ENCODE measurements at regions not wholly inside any gene's neighbourhood (a gene's known extent, or its start where the extent isn't known, plus 50 kb on each side); places are given as distances from the start of the nearest gene placed in this dataset.

DNA sequence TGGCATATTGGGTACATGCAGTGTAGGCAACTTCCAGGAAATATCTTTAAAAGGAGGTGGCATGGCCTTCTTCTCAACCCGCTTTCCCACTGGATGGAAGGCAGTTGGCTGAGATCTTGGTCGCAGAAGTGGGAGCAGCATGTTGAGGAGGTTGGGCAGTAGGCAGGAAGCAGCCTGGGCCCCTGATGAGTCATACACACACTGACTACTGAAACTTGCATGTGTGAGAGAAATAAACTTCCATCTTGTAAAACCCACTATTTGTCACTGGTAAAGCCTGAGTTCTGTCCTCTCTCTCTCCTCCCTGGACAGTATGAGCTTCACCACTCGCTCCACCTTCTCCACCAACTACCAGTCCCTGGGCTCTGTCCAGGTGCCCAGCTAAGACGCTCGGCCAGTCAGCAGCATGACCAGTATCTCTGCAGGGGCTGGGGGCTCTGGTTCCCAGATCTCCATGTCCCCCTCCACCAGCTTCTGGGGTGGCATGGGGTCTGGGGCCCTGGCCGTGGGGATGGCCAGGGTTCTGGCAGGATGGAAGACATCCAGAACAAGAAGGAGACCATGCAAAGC lies 233.8 kb upstream of the SPRED2 start (continued):
- TF ChIP-seq STAT6 (CRISPR knock-in tag; conservative IDR thresholded peaks at IDR 0.05; ENCODE audit: low read depth): no peak
- no peak for TF ChIP-seq TP53 (CRISPR knock-in tag; IDR thresholded peaks at IDR 0.05)
- TF ChIP-seq, protein P1, sequence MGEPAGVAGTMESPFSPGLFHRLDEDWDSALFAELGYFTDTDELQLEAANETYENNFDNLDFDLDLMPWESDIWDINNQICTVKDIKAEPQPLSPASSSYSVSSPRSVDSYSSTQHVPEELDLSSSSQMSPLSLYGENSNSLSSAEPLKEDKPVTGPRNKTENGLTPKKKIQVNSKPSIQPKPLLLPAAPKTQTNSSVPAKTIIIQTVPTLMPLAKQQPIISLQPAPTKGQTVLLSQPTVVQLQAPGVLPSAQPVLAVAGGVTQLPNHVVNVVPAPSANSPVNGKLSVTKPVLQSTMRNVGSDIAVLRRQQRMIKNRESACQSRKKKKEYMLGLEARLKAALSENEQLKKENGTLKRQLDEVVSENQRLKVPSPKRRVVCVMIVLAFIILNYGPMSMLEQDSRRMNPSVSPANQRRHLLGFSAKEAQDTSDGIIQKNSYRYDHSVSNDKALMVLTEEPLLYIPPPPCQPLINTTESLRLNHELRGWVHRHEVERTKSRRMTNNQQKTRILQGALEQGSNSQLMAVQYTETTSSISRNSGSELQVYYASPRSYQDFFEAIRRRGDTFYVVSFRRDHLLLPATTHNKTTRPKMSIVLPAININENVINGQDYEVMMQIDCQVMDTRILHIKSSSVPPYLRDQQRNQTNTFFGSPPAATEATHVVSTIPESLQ (CRISPR knock-in tag; IDR thresholded peaks at IDR 0.05): no peak
- no peak for TF ChIP-seq ZNF281 (CRISPR knock-in tag; IDR thresholded peaks at IDR 0.05)
- no peak for TF ChIP-seq ATF1 (CRISPR knock-in tag; IDR thresholded peaks at IDR 0.05)
- TF ChIP-seq SP1 (CRISPR knock-in tag; conservative IDR thresholded peaks at IDR 0.05): no peak
- TF ChIP-seq SOX15 (CRISPR knock-in tag; IDR thresholded peaks at IDR 0.05): no peak
- TF ChIP-seq, protein P2, sequence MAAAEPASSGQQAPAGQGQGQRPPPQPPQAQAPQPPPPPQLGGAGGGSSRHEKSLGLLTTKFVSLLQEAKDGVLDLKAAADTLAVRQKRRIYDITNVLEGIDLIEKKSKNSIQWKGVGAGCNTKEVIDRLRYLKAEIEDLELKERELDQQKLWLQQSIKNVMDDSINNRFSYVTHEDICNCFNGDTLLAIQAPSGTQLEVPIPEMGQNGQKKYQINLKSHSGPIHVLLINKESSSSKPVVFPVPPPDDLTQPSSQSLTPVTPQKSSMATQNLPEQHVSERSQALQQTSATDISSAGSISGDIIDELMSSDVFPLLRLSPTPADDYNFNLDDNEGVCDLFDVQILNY (CRISPR knock-in tag; IDR thresholded peaks at IDR 0.05): no peak
- TF ChIP-seq HMGA2 (CRISPR knock-in tag; IDR thresholded peaks at IDR 0.05): no peak
- TF ChIP-seq ATF3 (CRISPR knock-in tag; conservative IDR thresholded peaks at IDR 0.05): no peak
- no peak for TF ChIP-seq GABPB1 (CRISPR knock-in tag; IDR thresholded peaks at IDR 0.05)

DNA sequence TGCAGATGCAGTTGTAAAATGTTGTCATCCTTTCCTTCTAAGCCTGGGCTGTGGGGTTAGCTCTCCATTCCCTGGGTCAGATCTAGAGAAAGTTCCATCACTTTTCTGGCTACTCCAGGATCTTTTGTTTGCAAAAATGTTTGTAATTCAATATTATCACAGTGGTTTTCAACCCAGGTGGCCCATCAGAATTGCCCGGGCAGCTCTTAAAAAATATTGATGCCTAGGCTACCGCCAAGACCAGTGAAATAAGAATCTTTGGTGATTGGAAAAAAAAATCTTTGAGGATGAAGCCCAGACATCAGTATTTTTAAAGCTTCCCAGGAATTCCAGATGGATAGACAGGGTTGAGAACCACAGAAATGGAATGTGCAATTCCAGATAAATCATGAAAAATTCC lies 232.5 kb upstream of the SPRED2 start:
- CTCF ChIA-PET: interaction anchor here (1.5 kb wide), 1 partner anchor 24 kb away, joined by 4 read pairs; no protein-coding TSS in a partner anchor
- H3K27ac Mint-ChIP-seq: no peak overlapping the region
- DNase-seq (ENCODE audit: low spot score) (no peak), ATAC-seq (no peak)
- no peak overlapping the region for H3K4me3 Mint-ChIP-seq
- POLR2A ChIA-PET: no interaction called here
- peaks cover 3% of the 10 kb centered on the region for H3K4me1 Mint-ChIP-seq
- peaks cover 11% of the 10 kb centered on the region for H3K27me3 Mint-ChIP-seq (ENCODE audit: low read depth)
- H3K9me3 Mint-ChIP-seq: peaks cover 37% of the 10 kb centered on the region
- H3K36me3 Mint-ChIP-seq: peaks cover 22% of the 10 kb centered on the region
- TF ChIP-seq NR3C1 (CRISPR knock-in tag; conservative IDR thresholded peaks at IDR 0.05; ENCODE audit: low read depth) (no peak), TP53 (CRISPR knock-in tag; IDR thresholded peaks at IDR 0.05) (no peak), RELA (CRISPR knock-in tag; IDR thresholded peaks at IDR 0.05; ENCODE audit: borderline replicate concordance) (no peak), PRRX2 (CRISPR knock-in tag; IDR thresholded peaks at IDR 0.05) (no peak), AFF4 (CRISPR knock-in tag; IDR thresholded peaks at IDR 0.05; ENCODE audit: borderline replicate concordance) (no peak), NR1H2 (CRISPR knock-in tag; IDR thresholded peaks at IDR 0.05) (no peak), ZNF317 (CRISPR knock-in tag; IDR thresholded peaks at IDR 0.05; ENCODE audit: borderline replicate concordance, low read depth) (no peak), OVOL2 (CRISPR knock-in tag; IDR thresholded peaks at IDR 0.05; ENCODE audit: borderline replicate concordance) (no peak)

Data from WTC11 (cell line).